ENCODE measurements at regions not wholly inside any gene's neighbourhood (a gene's known extent, or its start where the extent isn't known, plus 50 kb on each side); places are given as distances from the start of the nearest gene placed in this dataset.

DNA sequence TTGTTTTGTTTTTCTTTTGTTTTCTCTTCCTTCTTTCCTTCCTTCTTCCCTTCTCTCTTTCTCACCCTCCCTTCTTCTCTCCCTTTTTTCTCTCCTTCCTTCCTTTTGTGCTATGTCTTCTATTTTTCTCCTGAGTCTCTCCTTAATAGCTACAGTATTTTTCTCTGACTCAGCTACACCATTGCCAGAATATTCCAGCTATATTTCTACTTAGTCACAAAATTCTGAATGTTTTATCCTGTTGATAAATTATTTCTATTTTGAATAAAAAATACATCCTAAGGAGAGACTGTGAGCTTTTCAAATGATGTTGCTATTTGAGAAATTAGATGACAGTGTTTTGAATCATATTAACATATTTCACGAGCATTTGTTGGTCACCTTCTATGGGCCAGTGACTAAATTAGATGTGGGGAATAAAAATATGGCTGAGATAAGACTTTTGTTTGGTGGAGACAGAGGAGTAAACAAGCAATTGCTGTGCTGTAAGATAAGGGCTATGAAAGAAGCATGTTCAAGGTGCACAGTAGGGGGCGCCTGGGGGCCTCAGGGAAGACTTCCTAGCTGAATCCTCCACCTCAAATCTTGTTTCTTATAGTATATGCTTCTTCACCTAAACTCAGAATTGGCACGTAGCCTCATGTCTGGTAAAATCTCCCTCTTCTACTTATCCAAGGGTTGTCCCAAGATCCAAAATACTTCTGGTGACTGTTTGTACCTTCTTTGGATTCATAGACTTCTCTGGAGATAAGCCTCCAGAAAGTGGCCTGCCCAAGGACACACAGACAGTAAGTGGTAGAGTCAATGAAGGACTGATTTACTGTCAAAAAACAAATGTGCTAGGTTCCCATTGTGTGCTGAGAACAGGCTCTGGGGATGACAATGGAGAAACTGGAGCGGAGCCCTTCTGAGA, 115.5 kb upstream of the CREB5 start:
- DNase-seq = peak; percentile 21

DNA sequence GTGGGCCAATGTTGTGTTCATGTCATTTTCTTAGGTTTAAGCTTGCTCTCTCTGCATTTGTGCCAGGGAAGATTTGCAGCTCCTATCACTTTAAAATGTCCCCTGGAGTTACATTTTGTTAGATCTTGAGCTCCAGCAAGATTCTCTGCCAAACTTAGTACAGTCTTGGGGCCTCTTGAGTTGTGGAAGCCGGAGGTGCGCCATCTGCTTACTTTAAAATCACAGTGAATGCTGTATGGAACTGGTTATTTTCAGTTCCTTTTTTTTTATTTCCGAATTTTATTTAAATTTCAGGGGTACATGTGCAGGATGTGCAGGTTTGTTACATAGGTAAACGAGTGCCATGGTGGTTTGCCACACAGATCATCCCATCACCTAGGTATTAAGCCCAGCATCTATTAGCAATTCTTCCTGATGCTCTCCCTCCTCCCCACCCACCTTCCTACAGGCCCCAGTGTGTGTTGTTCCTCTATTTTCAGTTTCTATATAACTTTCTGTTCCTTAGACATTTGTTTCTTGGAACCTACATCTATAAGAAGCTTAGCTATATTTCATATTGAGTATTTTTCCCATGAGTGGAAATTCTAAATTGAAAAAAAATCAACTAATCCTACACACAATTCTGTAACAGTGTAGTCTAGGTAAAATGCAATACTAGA, 114.4 kb upstream of the CREB5 start:
- DNase-seq = no peak

DNA sequence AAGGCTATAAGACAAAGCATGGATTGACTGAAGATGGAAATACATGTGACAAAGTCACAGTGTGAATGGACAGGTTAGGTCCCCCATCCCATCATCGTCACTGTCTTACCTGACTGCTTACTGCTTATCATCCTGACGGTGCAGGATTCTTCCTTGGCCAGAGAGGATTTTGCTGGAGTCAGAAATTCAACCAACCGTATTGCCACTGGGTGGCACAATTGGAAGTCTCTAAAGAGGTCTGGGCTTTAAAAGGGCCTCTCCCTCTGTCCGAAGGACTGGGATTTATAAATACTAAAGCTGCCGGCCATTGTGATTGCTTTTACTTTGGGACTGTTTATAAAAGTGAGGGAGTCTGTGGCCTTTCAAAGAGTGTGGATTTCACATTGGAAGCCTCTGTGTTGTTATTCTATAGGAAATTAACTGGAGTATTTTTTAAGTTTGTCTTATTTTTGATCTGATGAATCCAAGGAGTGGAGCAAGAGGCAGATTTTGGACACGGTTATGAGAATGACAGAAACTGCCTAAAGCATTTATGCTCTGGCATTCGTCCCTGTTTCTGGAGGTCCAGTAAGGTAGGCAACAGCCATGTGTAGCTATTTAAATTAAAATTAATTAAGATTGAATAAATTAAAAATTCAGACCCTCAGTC, 113.3 kb upstream of the CREB5 start:
- DNase-seq = no peak

DNA sequence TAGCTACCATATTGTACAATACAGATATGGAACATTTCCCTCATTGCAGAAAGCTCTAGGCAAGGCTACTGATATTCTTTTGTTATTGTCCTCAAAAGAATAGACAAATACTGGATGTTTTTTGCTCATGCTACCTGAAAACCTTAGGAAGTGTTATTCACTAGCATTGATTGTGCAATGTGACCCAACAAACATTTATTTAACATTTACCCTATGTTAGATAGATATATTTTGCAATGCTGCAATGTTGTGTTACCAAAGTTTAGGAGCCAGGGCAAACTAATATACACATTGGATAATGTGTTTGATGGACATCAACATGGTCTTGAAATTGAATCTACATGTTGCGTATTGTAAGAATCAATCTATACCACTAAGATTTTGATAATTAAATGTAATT, 112.8 kb upstream of the CREB5 start:
- no peak for DNase-seq

DNA sequence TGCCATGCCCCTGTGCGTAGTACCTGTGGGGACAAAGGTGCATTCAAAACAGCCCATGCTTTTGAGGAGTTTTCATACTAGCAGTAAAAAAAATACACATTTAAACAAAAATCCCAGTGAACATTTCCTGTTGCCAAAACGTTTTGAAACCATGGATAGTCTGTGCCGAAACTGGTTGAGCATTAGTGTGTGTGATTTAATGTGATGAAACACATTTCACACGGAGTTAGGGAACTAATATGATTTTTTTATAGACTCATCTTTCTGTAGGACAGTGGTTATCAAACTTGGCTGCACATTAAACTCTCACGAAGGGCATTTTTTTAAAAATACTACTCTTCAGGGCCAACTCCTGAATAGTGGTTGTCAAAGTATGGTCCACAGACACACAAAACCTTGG, 111.8 kb upstream of the CREB5 start:
- DNase-seq = no peak

DNA sequence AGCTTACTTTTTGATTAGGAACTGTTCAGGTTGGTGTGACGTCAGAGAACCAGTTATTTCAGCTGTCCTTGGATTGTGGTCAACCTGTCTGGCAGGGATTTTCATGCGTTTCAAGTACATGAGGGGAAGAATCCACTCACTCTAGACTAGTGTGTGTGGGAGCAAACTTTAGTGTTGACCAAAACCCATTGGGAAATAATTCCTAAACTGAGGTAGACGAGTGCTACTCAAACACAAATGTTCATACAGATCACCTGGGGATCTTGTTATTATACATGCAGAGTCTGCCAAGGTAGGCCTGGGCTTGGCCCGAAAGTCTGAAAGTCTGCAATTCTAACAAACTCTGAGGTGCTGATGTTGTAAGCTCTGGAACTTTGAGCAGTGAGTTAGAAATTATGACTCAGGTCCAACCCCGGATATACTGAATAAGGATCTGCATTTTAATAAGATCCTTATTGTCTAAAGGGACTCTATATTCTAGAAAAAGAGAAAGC, 111.1 kb upstream of the CREB5 start:
- DNase-seq = no peak

DNA sequence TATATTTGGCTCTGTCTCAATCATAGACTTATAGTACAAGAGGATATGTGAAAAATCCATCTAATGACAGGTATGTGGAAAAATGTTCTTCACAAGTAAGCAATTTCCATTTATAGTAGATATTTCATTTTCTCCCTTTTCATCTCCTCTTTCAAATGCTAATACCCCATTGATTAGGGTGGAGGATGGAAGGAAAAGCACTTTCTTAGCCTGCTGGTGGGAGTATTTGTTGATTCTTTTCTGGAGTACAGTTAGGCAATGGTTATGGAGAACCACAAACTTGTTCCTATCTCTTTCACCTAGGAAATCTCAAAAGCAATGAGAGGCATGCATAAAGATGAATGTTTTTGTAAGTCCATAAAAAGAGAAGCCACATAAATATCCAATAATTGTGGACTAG, 108.0 kb upstream of the CREB5 start:
- no peak for DNase-seq

DNA sequence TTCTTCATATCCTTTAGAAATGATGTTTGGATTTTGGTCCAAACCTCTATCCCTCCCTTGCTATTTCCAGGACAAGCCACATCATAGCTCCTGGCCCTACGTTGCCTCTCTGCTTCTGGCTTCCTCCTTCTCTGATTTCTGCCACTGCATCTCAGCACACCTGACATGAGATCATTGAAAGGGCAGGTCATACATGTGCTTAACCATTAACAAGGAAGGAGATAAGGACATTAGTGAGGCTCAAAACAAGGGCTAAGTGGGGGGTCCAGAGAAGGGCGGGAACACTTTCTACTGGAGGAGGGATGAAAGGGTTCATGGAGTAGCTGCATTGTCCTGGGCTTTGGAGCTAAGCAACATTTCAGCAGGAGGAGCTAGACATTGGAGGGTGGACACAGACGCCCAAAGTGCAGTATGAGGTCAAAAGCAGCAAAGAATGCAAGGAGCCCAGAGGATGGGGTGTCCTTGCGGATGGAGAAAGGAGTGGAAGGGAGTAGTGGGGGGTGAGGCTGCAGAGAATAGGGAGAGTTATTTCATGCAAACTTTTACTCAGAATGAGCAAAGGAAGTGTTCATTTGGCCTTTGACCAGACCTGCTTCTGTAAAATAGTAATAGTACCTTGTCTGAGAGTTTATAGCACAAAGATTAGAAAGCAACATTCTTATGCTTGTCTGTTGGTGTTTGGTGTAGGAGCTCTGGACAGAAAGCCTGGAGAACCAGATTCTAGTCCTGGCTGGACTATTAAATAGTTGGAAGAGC, 102.4 kb upstream of the CREB5 start:
- DNase-seq = no peak

DNA sequence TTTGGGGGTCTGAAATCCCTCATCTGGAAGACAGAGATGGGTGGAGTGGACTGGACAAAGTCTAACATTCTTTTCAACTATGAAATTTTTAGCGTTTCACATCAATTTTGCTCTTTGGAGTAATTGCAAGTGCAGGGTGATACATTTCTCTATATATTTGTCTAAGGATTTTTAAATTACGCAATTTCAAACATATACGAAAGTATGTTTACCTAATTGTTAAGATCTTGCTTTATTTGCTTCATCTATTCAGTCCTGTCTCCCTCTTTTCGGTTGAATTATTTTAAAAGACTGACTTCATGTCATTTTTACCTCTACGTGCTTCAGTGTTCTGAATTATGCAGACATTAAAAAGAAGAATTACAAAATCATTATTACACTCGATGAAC, 101.9 kb upstream of the CREB5 start:
- DNase-seq = no peak

DNA sequence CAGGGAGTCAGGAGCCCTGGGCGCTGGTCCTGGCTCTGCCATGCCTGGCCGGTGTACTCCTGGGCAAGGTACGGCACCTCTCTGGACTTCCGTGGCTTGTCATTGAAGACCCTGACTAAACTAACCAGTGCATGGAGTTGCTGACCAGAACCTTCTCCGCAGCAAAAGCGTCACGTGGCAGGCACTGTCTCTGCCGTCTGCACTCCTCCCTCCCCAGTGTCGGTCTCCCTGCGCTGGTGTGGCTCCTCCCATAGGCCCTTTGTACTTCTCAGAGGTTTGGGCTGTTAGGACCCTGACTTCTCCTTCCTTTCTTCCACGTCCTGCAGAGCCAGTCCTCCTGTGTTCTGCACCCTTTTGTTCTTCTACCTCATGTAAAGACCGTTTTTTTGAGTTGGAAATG, 100.6 kb upstream of the CREB5 start:
- no peak for DNase-seq

DNA sequence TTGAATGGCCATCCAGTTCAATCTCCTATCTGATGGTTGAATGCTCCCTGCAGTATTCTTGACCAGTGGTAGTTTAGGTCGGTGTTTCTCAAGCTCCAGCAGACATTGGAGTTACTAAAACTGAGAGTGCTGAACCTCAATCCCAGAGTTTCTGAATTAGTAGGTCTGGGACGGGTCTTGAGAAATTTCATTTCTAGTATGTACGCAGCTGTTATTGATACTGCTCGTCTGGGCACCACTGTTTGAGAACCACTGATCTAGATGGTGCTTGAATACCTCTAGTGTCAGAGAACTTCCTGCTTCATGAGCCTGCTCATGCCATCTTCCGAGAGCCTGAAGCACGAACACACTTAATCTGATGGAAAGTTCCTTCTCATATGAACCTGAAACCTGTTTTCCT, 99.4 kb upstream of the CREB5 start:
- DNase-seq = no peak

DNA sequence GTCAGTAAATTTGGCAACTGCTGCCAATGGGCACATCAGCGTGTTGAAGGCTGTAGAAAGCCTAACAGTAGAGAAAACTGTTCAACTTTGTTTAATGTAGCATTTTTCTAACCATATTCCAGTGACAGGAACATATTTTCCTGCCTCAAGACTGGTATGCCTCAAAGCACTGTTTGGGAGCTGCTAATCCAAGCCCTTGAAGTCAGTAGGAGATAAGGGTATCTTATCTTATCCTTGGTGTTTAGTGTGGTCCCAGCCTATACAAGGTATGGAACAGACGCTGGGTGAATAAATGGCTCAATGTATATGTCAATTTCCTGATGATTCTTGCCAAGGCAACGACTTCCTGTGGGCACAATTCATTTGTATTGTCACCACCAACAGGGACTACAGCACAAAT, 97.5 kb upstream of the CREB5 start:
- no peak for DNase-seq

DNA sequence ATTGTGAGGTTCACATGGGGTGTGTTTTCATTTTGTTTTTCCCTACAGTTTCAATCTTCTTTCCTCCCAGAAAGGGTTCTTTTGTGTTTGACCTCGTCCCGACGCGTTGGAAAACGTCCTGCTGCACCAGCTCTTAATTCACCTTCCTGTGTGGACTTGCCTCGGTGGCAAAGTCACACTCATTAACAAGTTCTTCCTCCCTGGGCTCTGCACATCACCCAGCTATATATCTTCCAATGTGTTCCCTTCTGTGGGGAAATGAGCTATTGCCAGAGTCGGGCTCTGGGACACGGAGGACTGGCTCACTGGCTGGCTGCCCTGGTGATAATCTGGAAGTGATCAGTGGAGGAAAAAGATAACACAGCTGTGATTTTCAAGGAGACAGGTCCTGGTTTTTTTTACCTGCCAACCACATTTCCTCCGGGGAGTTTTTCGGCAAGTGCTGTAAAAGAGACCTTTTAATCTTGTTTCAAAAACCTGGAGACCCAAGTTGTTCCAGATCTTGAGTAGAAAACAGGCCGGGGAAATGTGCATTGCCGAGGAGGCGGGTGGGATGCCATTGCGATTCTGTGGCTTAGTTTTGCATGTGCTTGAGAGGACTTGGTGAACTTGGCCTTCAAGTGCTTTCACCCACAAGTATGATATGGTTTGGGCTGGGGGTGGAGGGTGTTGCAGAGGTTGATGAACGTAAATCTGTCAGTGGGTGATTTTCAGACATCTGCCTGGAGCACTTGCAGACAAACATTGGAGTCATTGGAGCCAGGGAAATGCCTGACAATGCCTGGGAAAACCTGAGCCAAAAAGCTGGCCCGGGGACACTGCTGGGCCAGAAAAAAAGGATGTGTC, 96.5 kb upstream of the CREB5 start:
- DNase-seq = no peak

DNA sequence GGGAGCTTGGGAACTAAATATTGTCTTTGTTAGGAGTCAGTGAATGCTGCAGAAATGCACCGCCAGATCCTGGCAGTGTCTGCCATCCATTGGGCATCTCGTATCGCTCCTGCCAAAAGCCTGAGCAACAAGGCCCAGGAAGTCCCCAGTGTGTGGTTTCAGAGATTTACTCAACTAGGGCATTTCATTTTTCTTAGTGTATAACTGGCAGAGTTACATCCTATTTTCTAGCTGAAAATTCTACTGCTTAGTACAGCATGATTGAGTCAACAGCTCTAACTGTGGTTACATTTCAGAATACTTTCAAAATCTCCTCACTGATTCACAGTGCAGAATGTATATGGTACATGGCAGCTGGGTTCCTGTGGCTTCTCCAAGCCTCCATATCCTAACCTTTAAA, 95.8 kb upstream of the CREB5 start:
- DNase-seq = no peak

DNA sequence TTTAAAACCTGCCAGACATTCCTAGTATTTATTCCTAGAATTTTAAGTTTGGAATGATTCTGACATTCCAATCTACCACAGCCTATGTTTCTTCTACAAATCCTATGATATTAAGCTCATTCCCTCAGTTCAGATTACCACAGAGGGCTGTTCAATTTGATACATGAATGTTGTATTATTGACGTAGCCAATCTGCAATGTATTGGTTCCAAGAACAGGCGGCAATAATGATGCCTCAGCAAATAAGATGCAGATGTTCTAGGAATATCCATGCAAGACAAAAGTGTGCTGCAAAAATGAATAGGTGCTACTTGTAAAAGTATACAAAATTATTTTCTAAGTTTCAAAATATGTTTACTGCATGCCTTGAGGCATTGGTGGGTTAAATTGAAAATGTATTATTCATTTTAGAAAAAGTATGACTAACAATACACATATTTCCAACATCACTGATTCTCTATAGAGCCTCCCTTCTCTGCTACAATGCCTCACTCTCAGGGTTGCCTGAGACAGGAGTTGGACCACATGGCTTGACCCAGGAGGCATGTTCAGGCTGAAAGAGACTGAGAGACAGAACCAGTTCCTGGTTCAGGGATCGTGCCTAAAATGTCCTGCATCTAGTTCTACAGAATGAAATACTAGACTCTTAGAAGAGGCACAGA, 94.1 kb upstream of the CREB5 start:
- DNase-seq = no peak

DNA sequence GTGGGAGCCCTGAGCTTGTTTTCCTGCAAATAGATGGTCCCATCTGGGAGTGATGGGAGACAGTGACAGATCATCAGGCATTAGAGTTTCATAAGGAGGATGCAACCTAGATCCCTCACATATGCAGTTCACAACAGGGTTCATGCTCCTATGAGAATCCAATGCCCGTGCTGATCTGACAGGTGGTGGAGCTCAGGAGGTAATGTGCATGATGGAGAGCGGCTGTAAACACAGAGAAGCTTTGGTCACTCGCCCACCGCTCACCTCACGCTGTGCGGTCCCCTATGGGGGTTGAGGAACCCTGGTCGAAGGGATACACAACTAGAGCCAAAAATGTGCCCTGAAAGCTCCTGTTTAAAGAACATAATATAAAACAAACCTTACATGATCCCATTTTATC, 88.5 kb upstream of the CREB5 start:
- no peak for DNase-seq

DNA sequence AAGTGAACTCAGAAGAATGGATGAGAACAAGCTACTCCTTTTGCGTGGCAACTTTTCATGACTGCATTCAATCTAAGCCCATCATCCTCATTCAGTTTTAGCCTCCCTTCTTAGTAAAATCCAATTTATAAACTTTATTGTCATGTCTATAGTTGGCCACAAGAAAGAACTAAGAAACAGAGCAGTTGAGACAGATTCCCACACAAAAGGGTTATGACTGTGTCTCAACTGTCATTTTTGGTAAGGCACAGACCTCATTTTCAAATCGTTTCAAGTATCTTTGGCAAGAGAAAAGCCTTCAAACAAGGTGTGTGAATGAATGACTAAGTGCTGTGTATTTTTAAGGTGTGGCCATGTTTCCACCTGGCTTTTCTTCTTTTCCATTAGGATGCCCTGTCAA, 84.2 kb upstream of the CREB5 start:
- no peak for DNase-seq

DNA sequence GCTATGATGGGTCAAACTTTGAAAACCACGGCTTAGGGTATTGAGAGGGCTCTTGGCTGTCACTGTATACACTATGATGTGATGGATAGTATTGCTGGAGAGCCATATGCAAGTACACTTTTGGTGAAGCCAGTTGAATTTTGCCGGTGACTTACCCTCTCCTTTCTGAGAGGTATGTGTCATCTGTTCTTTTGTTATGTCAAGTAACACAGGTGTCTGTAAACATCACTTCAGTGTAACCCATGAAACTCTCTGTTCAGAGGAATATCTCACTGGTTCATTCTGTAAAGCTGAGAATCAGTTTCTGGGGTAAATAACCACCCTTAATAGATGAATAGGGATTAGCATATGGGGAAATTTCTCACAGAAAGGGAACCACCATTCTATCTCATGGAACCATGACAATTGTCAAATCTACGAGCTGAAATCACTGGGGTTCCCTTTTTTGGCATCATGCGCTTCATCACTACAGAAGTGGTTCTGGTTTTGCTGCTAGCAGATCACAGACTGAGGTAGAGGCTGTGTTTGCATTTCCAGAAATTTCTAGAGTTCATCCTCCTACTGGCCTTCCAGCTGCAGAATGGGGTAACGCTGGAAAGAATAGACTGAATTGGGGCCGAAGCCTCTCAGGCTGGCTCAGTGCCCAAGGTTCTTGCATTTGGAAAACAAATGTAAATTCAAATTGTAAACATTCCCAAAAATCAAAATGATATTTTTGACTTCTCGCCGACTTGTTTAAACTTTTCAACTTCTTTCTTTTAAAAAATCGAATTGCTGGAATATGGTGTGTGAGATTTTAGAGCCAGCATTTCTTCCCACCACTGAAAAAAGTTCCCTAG, 83.3 kb upstream of the CREB5 start:
- no peak for DNase-seq

DNA sequence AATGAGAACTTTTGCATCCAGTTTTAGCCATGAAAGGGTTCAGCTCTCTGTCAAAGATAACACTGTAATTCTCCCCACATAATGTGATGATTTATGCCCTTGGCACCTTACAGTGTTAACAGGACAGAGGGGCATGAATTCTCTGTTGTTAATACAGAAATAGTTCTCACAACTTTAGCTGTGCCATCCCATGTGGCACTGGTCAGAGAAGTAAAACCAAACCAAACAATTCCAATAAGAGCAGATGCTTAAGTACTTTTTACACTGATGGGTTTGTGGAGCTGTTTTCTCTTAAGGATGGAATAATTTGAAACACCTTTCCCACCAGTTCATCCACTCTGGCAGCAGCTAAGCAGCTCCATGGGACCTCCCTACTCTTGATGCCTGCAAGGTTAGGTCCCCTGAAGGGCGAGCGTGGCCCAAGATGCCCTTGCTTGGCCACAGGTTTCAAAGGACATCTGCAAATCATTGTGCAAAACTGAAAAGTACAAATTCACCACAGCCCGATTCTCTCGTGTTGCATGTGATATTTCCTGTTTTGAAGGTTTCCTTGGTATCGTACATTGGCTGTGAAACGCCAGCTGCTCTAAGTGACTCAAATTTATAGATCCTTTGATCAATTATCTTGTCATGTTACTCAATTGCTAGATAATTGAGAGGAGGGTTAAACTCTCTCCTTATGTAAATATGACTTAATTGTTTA, 82.5 kb upstream of the CREB5 start:
- no peak for DNase-seq
